Breast epithelium (tissue), 3 donors: ENCODE measurements at regions not wholly inside any gene's neighbourhood (a gene's known extent, or its start where the extent isn't known, plus 50 kb on each side); places are given as distances from the start of the nearest gene placed in this dataset.
"Not testable (repeated sequence)": the region's sequence is repeated elsewhere in the genome, so short reads cannot be mapped to it uniquely, and the experiment has no call there.

Source experiments
- CTCF ChIP-seq, 3 donors: fragments of 450-650 bp; IDR thresholded peaks; one replicate each; pipeline ENCODE4 v1.5.1; 2016 to 2017; ENCODE audit warnings: antibody characterized with exemption in 3 of 3, mild to moderate bottlenecking in 3 of 3, moderate library complexity in 3 of 3
- POLR2A ChIP-seq: fragments of 450-650 bp; IDR thresholded peaks from one replicate; pipeline ENCODE4 v1.6.1; 2016; ENCODE audit warnings: antibody characterized with exemption, mild to moderate bottlenecking, moderate library complexity
- POLR2AphosphoS5 ChIP-seq, 3 donors: sonication (generic); formaldehyde crosslinking; IDR thresholded peaks; one replicate each; pipeline ENCODE4 v1.6.1; 2017; ENCODE audit warnings: antibody characterized with exemption in 3 of 3

- not testable (repeated sequence) for TF ChIP-seq CTCF (IDR thresholded peaks at IDR 0.05); POLR2AphosphoS5 (IDR thresholded peaks at IDR 0.05); POLR2A
Measured at GRCh38 chr5:176103083-176103482, 135.0 kb upstream of the THOC3 start.
